Upper lobe of left lung (tissue), 4 donors: ENCODE measurements at regions not wholly inside any gene's neighbourhood (a gene's known extent, or its start where the extent isn't known, plus 50 kb on each side); places are given as distances from the start of the nearest gene placed in this dataset.

Experiments
- POLR2A ChIP-seq, 4 donors: fragments of 450-650 bp; IDR thresholded peaks; one replicate each; pipeline ENCODE4 v1.5.1; 2016 to 2017; ENCODE audit warnings: antibody characterized with exemption in 4 of 4, mild to moderate bottlenecking in 2 of 4
- POLR2AphosphoS5 ChIP-seq, 2 donors: sonication (generic); formaldehyde crosslinking; IDR thresholded peaks; one replicate each; pipeline ENCODE4 v1.5.1; 2017; ENCODE audit warnings: antibody characterized with exemption in 2 of 2
- TF ChIP-seq, protein P1 (sequence below), 6 experiments: fragments of 450-650 bp in 4 of 6; fragments of 200-600 bp in 2 of 6; sonication (generic) in 2 of 6; IDR thresholded peaks; one replicate each; pipeline ENCODE4 v1.5.1; 2016 to 2019; ENCODE audit warnings: antibody characterized with exemption in 6 of 6

DNA sequence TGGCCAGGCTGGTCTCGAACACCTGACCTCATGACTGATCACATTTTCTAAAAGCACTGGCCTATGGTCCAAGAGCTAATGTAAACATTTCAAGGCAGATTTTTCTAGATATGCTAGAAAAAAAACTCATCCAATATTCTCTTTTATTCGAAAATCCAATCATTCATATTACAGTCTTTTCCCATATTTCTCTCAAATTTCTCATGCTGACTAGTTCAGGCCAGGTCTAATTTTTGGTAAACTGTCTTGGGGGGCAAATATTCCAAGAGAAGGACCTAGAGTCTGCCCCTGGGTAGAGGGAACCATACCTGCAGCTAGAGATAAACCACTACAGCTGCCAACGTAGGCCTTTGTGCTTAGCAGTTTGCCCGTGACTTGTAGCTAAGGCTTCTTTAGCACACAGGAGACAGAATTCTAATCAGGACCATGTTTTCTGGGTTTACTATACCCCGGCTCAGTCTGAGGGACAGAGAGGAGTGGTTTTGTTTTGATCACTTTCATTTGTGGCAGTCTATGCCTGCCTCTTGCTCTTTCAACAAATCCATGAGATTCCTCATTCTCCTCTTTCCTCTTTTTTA, 71.8 kb upstream of the CITED2 start:
- TF ChIP-seq, protein P1, sequence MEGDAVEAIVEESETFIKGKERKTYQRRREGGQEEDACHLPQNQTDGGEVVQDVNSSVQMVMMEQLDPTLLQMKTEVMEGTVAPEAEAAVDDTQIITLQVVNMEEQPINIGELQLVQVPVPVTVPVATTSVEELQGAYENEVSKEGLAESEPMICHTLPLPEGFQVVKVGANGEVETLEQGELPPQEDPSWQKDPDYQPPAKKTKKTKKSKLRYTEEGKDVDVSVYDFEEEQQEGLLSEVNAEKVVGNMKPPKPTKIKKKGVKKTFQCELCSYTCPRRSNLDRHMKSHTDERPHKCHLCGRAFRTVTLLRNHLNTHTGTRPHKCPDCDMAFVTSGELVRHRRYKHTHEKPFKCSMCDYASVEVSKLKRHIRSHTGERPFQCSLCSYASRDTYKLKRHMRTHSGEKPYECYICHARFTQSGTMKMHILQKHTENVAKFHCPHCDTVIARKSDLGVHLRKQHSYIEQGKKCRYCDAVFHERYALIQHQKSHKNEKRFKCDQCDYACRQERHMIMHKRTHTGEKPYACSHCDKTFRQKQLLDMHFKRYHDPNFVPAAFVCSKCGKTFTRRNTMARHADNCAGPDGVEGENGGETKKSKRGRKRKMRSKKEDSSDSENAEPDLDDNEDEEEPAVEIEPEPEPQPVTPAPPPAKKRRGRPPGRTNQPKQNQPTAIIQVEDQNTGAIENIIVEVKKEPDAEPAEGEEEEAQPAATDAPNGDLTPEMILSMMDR (IDR thresholded peaks at IDR 0.05) = no peak
- TF ChIP-seq POLR2AphosphoS5 (IDR thresholded peaks at IDR 0.05) (no peak), POLR2A (IDR thresholded peaks at IDR 0.05) (no peak)
